NT2/D1 (cell line): ENCODE measurements at regions not wholly inside any gene's neighbourhood (a gene's known extent, or its start where the extent isn't known, plus 50 kb on each side); places are given as distances from the start of the nearest gene placed in this dataset.
"Not testable (repeated sequence)": the region's sequence is repeated elsewhere in the genome, so short reads cannot be mapped to it uniquely, and the experiment has no call there.

Experiments
- DNase-seq: peaks from one replicate; pipeline ENCODE4 v3.0.0-alpha.2; 2011; ENCODE audit warnings: low read depth, low spot score
- H3K27me3 ChIP-seq: 2 replicates; pipeline ENCODE4 v1.6.0; 2011; ENCODE audit warnings: mild to moderate bottlenecking; ENCODE audit not compliant: insufficient read length, insufficient read depth
- H3K36me3 ChIP-seq: 2 replicates; pipeline ENCODE4 v1.6.1; 2011; ENCODE audit warnings: mild to moderate bottlenecking, low read length, mixed read lengths; ENCODE audit not compliant: insufficient read depth, insufficient read length
- H3K4me1 ChIP-seq: 2 replicates; pipeline ENCODE4 v1.5.1; 2011; ENCODE audit not compliant: insufficient read depth, insufficient read length
- H3K4me3 ChIP-seq: 2 replicates; pipeline ENCODE4 v1.5.1; 2011; ENCODE audit warnings: low read depth; ENCODE audit not compliant: insufficient read length
- H3K9ac ChIP-seq: 2 replicates; pipeline ENCODE4 v1.6.0; 2011; ENCODE audit warnings: low read depth; ENCODE audit not compliant: insufficient read length
- H3K9me3 ChIP-seq: 2 replicates; pipeline ENCODE4 v1.5.1; 2011; ENCODE audit warnings: mild to moderate bottlenecking, low read length; ENCODE audit not compliant: insufficient read depth
- SUZ12 ChIP-seq: IDR thresholded peaks from 2 replicates; pipeline ENCODE4 v1.6.1; 2011; ENCODE audit not compliant: insufficient read length, insufficient read depth; ENCODE audit errors: extremely low read depth
- YY1 ChIP-seq: IDR thresholded peaks from 2 replicates; pipeline ENCODE4 v1.6.1; 2011; ENCODE audit not compliant: insufficient read length, insufficient read depth
- ZNF274 ChIP-seq: IDR thresholded peaks from 2 replicates; pipeline ENCODE4 v1.6.1; 2011; ENCODE audit warnings: mild to moderate bottlenecking, low read depth, low read length

DNA sequence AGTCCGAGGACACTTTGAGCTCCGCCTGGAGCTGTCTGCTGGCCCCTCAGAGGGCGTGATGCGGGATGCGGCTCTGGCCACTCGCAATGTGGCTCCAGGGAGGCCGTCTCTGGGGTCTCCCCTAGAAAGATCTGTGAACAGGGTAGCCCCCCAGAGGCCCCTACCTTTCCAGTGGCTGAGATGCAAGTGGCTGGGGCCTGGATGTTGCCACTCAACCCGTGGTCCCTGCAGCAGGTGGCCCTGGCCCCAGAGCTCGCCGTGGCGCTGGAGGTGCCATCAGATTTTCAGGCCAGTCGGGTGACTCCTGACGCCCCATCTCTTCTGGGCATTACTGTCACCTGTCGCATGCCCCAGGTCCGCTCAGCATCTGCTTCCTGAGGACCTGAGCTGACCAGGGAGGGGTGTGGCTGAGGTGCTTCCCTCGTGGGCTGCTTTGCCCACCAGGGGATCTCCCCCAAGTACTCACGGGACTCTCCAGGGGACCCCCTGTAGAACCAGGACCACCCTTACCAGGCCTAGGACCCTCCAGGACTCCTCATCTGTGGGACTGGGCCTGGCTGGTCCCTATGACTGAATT is 102.1 kb upstream of the LRPAP1 start:
- Histone ChIP-seq H3K36me3 (no peaks in the 10 kb centered on the region), H3K4me3 (no peak overlapping the region), H3K9me3 (peaks cover 19% of the 10 kb centered on the region; the same call in 1 of the 2 replicates), H3K4me1 (peaks cover 7% of the 10 kb centered on the region), H3K9ac (no peak overlapping the region), H3K27me3 (no peaks in the 10 kb centered on the region)
- DNase-seq, result no peak
- no peak for TF ChIP-seq ZNF274
- TF ChIP-seq YY1, result no peak
- TF ChIP-seq SUZ12, result no peak

DNA sequence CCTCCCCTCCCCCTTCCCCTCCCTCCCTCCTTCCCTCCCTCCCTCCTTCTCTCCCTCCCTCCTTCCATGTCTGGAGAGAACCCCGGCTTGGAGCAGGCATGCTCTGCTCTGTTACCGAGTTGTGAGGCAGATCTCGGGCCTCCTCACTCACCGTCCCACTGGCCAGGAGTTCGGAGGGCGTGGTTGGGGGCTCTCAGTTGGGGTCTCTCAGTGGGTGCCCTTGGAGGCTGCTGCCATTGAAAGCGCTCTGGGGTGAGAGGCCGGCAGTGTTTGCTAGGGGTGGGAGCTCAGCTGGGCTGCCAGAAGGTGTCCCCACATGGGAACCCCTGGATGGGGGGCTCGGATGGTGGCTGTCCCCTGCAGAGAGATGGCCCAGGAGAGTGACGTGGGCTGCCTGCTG is 101.1 kb upstream of the LRPAP1 start:
- not testable (repeated sequence) for H3K4me1 ChIP-seq, DNase-seq, H3K4me3 ChIP-seq, H3K9ac ChIP-seq, H3K36me3 ChIP-seq, H3K27me3 ChIP-seq
- H3K9me3 ChIP-seq, result peaks cover 19% of the 10 kb centered on the region; the same call in 1 of the 2 replicates

DNA sequence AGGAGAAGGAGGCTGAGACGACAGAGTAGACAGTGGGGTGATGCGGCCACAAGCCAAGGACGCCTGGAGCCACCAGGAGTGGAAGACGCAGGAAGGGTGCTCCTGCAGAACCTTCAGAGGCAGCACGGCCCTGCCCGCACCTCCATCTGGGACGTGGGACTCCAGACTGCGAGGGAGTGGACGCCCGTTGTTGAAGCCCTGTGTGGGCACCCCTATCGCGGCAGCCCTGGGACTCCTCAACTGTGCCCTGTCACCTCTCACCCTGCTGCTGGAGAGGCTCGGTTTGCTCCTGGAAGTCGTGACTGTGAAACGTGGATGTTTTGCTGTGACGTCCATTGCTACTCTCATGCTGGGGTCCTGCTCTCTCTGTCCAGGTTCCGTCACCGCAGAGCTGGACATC is 100.6 kb upstream of the LRPAP1 start:
- H3K27me3 ChIP-seq, H3K36me3 ChIP-seq, H3K4me3 ChIP-seq, H3K9ac ChIP-seq, DNase-seq, H3K4me1 ChIP-seq: not testable (repeated sequence)
- H3K9me3 ChIP-seq, result peaks cover 19% of the 10 kb centered on the region; the same call in 1 of the 2 replicates

DNA sequence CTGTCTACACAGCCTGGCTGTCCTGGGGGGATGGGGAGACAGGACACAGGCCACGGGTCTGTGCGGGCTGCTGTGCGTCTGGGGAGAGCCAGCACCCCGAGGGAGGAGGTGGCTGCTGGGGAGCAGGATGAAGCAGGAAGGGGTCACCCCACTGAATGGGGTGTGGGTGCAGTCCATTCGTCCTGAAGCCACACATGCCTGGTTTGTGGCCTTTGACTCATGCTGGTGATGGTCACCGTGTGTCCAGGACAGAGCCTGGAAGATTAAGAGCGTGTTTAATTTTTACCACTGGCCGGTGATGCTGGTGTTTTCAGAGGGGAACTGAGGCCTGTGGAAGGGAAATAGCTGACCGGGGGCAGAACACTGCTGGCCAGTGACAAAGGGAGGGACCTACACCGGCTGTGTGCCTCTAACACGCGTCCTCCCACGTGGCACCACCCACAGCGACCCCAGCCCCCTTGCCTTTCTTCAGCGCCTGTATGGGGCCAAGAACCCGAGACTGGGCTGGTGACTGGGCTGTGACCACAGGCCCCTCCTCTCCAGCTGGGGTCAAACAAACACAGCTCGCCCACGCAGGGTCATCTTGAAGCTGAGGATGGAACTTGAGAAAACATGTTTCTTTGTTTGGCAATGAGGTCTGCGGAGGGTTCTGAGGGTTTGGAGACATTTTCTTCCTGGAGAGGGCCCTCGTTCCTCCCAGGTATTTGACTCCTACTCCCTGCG is 99.5 kb upstream of the LRPAP1 start:
- DNase-seq, H3K4me1 ChIP-seq, H3K27me3 ChIP-seq, H3K36me3 ChIP-seq, H3K9ac ChIP-seq, H3K4me3 ChIP-seq, H3K9me3 ChIP-seq: not testable (repeated sequence)

DNA sequence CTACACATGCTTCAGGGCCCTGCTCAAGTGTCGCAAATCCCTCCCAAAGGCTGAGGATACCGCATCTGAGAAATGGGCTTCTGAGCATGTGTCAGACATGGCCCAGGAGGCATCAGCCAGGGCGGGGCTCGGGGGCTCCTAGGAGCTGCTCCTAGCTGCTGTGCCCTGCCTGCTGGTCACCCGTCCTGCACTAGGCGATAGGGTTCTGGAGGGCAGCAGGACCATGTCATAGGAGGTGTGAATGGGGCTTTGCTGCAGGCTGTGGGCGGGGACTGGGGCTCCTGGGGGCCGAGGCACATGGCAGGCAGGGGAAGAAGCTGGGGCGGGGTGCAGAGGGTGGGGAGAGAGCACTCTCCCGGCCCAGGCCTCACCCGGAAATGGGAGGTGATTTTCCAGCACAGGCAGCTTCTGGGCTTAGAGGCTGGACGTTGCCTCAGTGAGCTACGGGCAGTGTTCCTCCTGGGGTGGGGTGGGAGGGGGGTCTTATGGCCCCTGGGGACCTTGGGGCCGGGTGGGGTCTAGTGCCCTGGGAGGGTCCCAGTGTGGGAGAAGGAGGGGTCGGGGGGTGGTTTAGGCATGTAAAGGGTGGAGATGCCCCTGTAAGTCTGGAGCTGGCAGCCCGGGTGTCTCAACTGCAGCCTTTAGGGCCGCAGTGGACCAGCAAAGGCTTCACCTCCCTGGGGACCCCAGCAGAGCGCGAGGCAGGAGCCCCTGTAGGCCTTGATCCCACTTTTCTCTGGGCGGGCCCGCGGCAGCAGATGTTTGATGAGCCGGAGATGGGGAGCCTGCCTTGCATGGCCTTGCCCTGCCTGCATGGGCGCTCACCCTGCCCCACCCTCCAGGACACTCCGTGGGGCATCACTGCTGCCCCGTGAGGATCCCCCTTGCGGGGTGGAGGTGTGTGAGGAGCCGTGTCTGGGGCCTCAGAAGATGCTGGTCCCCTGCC is 98.6 kb upstream of the LRPAP1 start:
- Histone ChIP-seq H3K9me3 (peaks cover under 1% of the 10 kb centered on the region; the same call in 1 of the 2 replicates), H3K4me1 (peaks cover 8% of the 10 kb centered on the region), H3K4me3 (no peak overlapping the region), H3K27me3 (no peaks in the 10 kb centered on the region), H3K9ac (peak overlapping the region; percentile 26), H3K36me3 (no peaks in the 10 kb centered on the region)
- TF ChIP-seq SUZ12 (no peak), YY1 (no peak), ZNF274 (no peak)
- DNase-seq, result no peak

DNA sequence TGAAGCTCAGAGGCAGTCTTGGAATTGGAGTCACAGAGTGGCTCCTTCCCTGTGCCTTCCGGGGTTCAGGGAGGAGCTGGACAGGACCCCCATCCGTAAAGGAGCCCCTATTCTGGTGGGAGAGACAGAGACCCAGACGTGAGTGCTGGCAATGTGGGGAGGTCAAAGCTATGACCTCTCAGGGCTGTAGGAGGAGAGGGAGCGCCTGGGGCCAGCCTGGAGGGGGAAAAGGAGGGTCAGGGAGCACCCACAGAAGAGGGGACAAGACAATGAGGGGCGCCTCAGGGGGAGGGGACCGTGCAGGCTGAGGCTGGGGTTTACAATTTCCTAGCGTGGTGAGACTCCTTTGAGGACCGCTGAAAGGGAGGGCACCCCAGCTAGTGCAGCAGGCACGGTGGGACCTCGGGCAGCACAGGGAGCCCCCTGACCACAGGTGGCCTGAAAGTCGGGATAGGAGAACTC is 97.9 kb upstream of the LRPAP1 start:
- Histone ChIP-seq H3K36me3 (no peaks in the 10 kb centered on the region), H3K27me3 (no peaks in the 10 kb centered on the region)
- no peak for DNase-seq

DNA sequence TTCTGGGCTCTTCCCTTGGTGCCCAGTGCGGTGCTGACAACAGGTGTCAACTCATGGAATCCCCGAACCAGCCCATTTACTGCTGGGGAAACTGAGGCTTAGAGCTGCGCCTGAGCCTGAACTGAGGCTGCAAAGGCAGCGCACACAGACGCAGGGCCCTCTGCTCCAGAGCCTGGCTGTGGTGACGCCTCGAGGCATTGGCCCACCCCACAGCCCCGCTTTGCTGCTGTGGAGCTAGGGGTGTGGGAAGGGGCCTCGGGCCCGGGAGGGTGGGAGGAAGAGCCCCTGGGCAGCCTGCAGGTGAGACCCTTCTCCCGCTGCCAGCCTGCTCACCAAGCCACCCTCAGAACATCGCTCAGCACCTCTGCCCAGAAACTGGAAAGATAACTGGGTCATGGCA is 97.4 kb upstream of the LRPAP1 start:
- Histone ChIP-seq H3K4me1 (peaks cover 10% of the 10 kb centered on the region), H3K9me3 (no peaks in the 10 kb centered on the region; the same call in 1 of the 2 replicates), H3K27me3 (no peaks in the 10 kb centered on the region), H3K4me3 (no peak overlapping the region), H3K9ac (no peak overlapping the region), H3K36me3 (no peaks in the 10 kb centered on the region)
- no peak for TF ChIP-seq SUZ12
- TF ChIP-seq YY1, result no peak
- no peak for TF ChIP-seq ZNF274
- DNase-seq, result no peak

More for the DNA sequence above, 97.9 kb upstream of the LRPAP1 start:
- H3K9ac ChIP-seq, result peak overlapping the region; percentile 26
- TF ChIP-seq SUZ12 (no peak), ZNF274 (no peak), YY1 (no peak)
- peaks cover 8% of the 10 kb centered on the region for H3K4me1 ChIP-seq
- no peaks in the 10 kb centered on the region; the same call in 1 of the 2 replicates for H3K9me3 ChIP-seq
- H3K4me3 ChIP-seq, result no peak overlapping the region

DNA sequence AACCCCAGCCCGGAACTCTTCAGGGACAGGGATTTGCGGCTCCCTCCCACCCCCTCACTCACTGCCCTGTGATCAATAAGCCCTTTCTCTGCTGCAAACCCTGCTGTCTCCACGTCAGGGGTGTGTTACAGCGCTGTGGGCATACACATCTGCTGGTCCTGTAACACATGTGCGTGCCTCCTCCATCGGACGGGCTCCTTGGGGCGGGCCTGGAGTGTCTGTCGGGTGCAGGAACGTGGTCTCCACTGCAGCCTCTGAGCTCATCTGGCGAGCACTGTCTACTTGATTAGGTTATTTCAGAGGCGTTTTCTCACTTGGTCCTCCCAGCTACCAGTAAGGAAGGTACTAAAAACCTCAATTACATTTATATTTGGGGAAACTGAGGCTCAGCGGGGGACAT is 97.0 kb upstream of the LRPAP1 start:
- not testable (repeated sequence) for H3K4me3 ChIP-seq, H3K9ac ChIP-seq, H3K27me3 ChIP-seq, DNase-seq, H3K9me3 ChIP-seq, H3K36me3 ChIP-seq
- H3K4me1 ChIP-seq, result peaks cover 11% of the 10 kb centered on the region
